Hepatocyte (in vitro differentiated cells): ENCODE measurements at regions not wholly inside any gene's neighbourhood (a gene's known extent, or its start where the extent isn't known, plus 50 kb on each side); places are given as distances from the start of the nearest gene placed in this dataset.

Experiments used
- CTCF ChIP-seq: fragments of 200-600 bp; sonication (generic); IDR thresholded peaks from 2 replicates; pipeline ENCODE4 v1.5.1; 2016; ENCODE audit warnings: antibody characterized with exemption, mild to moderate bottlenecking; ENCODE audit not compliant: poor library complexity
- EZH2 ChIP-seq: fragments of 200-600 bp; sonication (generic); IDR thresholded peaks from 2 replicates; pipeline ENCODE4 v1.6.1; 2016; ENCODE audit warnings: antibody characterized with exemption, mild to moderate bottlenecking, borderline replicate concordance

- no peak for TF ChIP-seq CTCF
- no peak for TF ChIP-seq EZH2
Observed at GRCh38 chr18:51446571-51447210, 249.2 kb upstream of the MEX3C start.
